Naive thymus-derived CD4-positive, alpha-beta T cell (primary cell): ENCODE measurements at regions not wholly inside any gene's neighbourhood (a gene's known extent, or its start where the extent isn't known, plus 50 kb on each side); places are given as distances from the start of the nearest gene placed in this dataset.

ENCODE experiments used
- ATAC-seq: fragments of 150-1000 bp; cut with Tn5 transposase; 2 replicates; pipeline ENCODE4 v1.10.0; 2021; ENCODE audit warnings: mild to moderate bottlenecking, moderate library complexity
- CTCF ChIA-PET: fragments of 350-600 bp; sonication (Branson Sonifier 250); formaldehyde crosslinking; loops from one replicate; lab custom pipeline; 2021; ENCODE audit warnings: antibody characterized with exemption; lab: Charles Lee
- POLR2A ChIA-PET: fragments of 350-600 bp; sonication (Branson Sonifier 250); formaldehyde crosslinking; loops from one replicate; lab custom pipeline; 2021; ENCODE audit warnings: antibody characterized with exemption, inconsistent platforms; lab: Charles Lee
- DNase-seq, 9 donors: peaks; one replicate each; pipeline versions ENCODE4 v3.0.0 to v3.0.0-alpha.2; 2020 to 2022; ENCODE audit warnings: mixed read lengths in 1 of 9
- H3K27ac ChIP-seq: one replicate; pipeline ENCODE4 v1.7.0; 2013; ENCODE audit warnings: mild to moderate bottlenecking, low read depth, low read length, moderate library complexity
- H3K27me3 ChIP-seq, 2 donors: one replicate each; pipeline ENCODE4 v1.7.0; 2013; ENCODE audit warnings: low read length in 2 of 2, mild to moderate bottlenecking in 2 of 2, moderate library complexity in 2 of 2; ENCODE audit not compliant: control insufficient read depth in 2 of 2, insufficient read depth in 2 of 2
- H3K36me3 ChIP-seq, 3 experiments: 1 replicate in 2 of 3; 2 replicates in 1 of 3; pipeline ENCODE4 v1.7.0; 2013; ENCODE audit warnings: low read length in 3 of 3, mild to moderate bottlenecking in 3 of 3, moderate library complexity in 1 of 3; ENCODE audit not compliant: insufficient read depth in 3 of 3, control insufficient read depth in 2 of 3
- H3K4me1 ChIP-seq, 2 donors: one replicate each; pipeline ENCODE4 v1.7.0; 2013; ENCODE audit warnings: low read length in 2 of 2, mild to moderate bottlenecking in 2 of 2, moderate library complexity in 1 of 2; ENCODE audit not compliant: control insufficient read depth in 2 of 2, insufficient read depth in 2 of 2
- H3K4me3 ChIP-seq: 2 replicates; pipeline ENCODE4 v1.7.0; 2013; ENCODE audit warnings: mild to moderate bottlenecking, low read length
- H3K9me3 ChIP-seq, 3 experiments: 1 replicate in 2 of 3; 2 replicates in 1 of 3; pipeline ENCODE4 v1.7.0; 2013; ENCODE audit warnings: low read length in 3 of 3; ENCODE audit not compliant: control insufficient read depth in 2 of 3
- H3K27ac Mint-ChIP-seq, 9 donors: one replicate each; pipeline ENCODE4 v1.8.0; 2020 to 2022; ENCODE audit warnings: mixed read lengths in 9 of 9, mild to moderate bottlenecking in 8 of 9, moderate library complexity in 5 of 9, inconsistent platforms in 2 of 9
- H3K27me3 Mint-ChIP-seq, 5 donors: one replicate each; pipeline ENCODE4 v1.8.0; 2021 to 2022; ENCODE audit warnings: mixed read lengths in 5 of 5, mild to moderate bottlenecking in 1 of 5
- H3K36me3 Mint-ChIP-seq, 5 donors: one replicate each; pipeline ENCODE4 v1.8.0; 2020 to 2022; ENCODE audit warnings: mixed read lengths in 5 of 5, mild to moderate bottlenecking in 3 of 5, inconsistent platforms in 1 of 5
- H3K4me1 Mint-ChIP-seq, 7 donors: one replicate each; pipeline ENCODE4 v1.8.0; 2020 to 2022; ENCODE audit warnings: mixed read lengths in 7 of 7, mild to moderate bottlenecking in 3 of 7, inconsistent platforms in 1 of 7
- H3K4me3 Mint-ChIP-seq, 10 donors: one replicate each; pipeline ENCODE4 v1.8.0; 2020 to 2022; ENCODE audit warnings: mild to moderate bottlenecking in 10 of 10, mixed read lengths in 10 of 10, moderate library complexity in 6 of 10, inconsistent platforms in 2 of 10
- H3K9me3 Mint-ChIP-seq, 11 donors: one replicate each; pipeline ENCODE4 v1.8.0; 2020 to 2022; ENCODE audit warnings: mixed read lengths in 11 of 11, mild to moderate bottlenecking in 4 of 11, inconsistent platforms in 1 of 11, moderate library complexity in 1 of 11
- intact Hi-C, 2 donors: fragments of 100-400 bp; cut with micrococcal nuclease; formaldehyde crosslinking; loops; one replicate each; pipeline ENCODE4 v1.15.1; 2023

DNA sequence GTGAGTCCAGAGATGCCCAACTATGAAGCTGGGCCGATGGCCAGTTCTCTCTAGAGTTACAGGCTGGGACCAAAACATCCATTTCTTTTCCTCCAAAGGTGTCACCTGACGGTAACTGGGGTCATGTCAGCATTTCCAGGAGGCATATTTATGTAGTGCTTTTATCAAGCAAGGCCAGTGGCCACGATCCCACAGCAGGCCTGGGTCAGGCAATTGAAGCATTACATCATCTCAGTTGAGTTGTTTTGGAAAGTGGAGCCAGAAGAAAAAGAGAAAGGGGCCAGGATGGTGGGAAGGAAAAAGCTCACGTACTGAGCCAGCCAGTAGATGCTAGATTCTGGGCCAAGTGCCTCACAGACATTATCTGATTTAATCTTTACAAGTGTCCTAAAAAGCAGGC is 73.9 kb upstream of the BRINP1 start:
- Histone ChIP-seq H3K4me3 (no peak overlapping the region), H3K27ac (no peak overlapping the region), H3K9me3 (no peaks in the 10 kb centered on the region), H3K36me3 (no peaks in the 10 kb centered on the region), H3K4me1 (no peaks in the 10 kb centered on the region), H3K27me3 (no peaks in the 10 kb centered on the region)
- H3K27me3 Mint-ChIP-seq, result peaks cover 0 to 8% (median 4%) of the 10 kb centered on the region in 5 donors
- H3K36me3 Mint-ChIP-seq, result no peaks in the 10 kb centered on the region
- H3K9me3 Mint-ChIP-seq, result peaks cover 0 to 5% (median 3%) of the 10 kb centered on the region in 11 donors
- CTCF ChIA-PET, result no interaction called here
- H3K27ac Mint-ChIP-seq, result no peak overlapping the region
- ATAC-seq (no peak), DNase-seq (no peak)
- no peak overlapping the region for H3K4me3 Mint-ChIP-seq
- POLR2A ChIA-PET, result interaction anchor here (0.5 kb wide), 1 partner anchor 998 kb away, joined by 3 read pairs; no protein-coding TSS in a partner anchor
- H3K4me1 Mint-ChIP-seq, result peaks cover 0 to 2% (median 0%) of the 10 kb centered on the region in 7 donors
- intact Hi-C loops, result no loop called here

DNA sequence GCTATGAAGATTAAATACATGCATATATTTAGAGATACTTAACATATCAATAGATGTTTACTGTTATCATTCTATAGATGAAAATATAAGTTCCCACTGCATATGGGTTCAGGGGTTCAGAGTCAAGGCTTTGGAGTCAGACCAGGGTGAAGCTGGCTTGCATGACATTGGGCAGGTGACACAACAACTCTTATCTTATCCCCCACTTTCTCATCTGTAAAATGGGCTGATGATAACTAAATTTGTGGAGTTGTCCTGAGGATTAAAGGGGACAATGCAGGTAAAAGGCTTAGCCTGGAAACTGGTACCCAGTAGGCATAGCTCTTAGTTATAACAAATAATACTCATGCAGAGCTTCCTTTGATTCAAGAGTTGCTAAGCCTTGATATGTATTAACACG is 72.6 kb upstream of the BRINP1 start:
- Histone ChIP-seq H3K9me3 (no peaks in the 10 kb centered on the region), H3K27me3 (no peaks in the 10 kb centered on the region), H3K4me1 (no peaks in the 10 kb centered on the region), H3K36me3 (no peaks in the 10 kb centered on the region), H3K27ac (no peak overlapping the region), H3K4me3 (no peak overlapping the region)
- DNase-seq (no peak), ATAC-seq (no peak)
- Mint-ChIP-seq H3K9me3 (peaks cover 0 to 5% (median 3%) of the 10 kb centered on the region in 11 donors), H3K36me3 (no peaks in the 10 kb centered on the region), H3K4me3 (no peak overlapping the region), H3K4me1 (peaks cover 0 to 2% (median 0%) of the 10 kb centered on the region in 7 donors), H3K27ac (no peak overlapping the region), H3K27me3 (peaks cover 0 to 8% (median 4%) of the 10 kb centered on the region in 5 donors)
- intact Hi-C loops, result no loop called here
- POLR2A ChIA-PET, result no interaction called here
- CTCF ChIA-PET, result no interaction called here

DNA sequence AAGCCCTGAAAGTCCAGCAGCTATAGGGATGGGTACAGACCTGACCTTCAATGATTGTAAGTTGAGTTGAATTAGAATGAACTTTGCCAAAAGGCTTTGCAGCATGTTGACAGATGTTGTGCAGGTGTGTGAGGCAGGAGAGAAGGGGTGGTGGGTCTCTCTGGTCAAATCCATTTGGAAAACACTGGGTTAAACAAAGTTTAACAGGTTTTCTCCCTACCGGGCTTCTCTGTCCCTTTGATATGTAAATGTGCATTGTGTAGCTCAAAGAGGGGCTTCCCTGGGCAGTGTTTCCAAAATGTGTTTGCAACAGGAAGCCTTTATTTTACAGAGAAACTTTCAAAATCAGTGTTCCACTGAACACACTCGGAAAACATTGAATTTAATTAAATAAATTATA is 72.1 kb upstream of the BRINP1 start:
- H3K36me3 ChIP-seq, result no peaks in the 10 kb centered on the region
- ATAC-seq, result no peak
- no peaks in the 10 kb centered on the region for H3K27me3 ChIP-seq
- peaks cover 0 to 8% (median 4%) of the 10 kb centered on the region in 5 donors for H3K27me3 Mint-ChIP-seq
- no peak overlapping the region for H3K4me3 ChIP-seq
- no peak overlapping the region for H3K27ac ChIP-seq
- CTCF ChIA-PET, result no interaction called here
- H3K27ac Mint-ChIP-seq, result no peak overlapping the region
- intact Hi-C loops, result no loop called here
- no peaks in the 10 kb centered on the region for H3K9me3 ChIP-seq
- peaks cover 0 to 5% (median 3%) of the 10 kb centered on the region in 11 donors for H3K9me3 Mint-ChIP-seq
- no peaks in the 10 kb centered on the region for H3K4me1 ChIP-seq
- POLR2A ChIA-PET, result no interaction called here
- DNase-seq, result no peak
- H3K4me3 Mint-ChIP-seq, result no peak overlapping the region
- H3K4me1 Mint-ChIP-seq, result peaks cover 0 to 2% (median 0%) of the 10 kb centered on the region in 7 donors
- no peaks in the 10 kb centered on the region for H3K36me3 Mint-ChIP-seq

DNA sequence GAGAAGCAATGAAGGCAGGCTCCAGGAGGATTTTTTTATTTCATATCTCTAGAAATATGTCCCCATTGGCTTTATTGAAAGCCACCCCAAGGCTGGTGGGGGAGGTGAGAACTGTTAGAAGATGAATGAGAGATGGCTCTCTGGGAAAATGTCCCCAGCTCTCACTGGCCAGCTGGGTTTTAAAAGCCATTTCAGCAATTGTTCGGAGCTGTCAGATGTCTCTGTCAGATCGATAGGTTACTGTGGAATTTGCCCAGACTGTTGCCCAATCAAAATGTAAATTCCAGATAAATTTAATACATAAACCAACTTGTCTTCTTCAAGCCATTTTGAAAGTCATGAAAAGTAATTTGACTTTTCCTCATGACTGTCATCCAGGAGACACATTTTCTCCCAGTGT is 67.0 kb upstream of the BRINP1 start:
- Mint-ChIP-seq H3K4me1 (no peaks in the 10 kb centered on the region), H3K9me3 (peaks cover 0 to 3% (median 0%) of the 10 kb centered on the region in 11 donors), H3K27me3 (no peaks in the 10 kb centered on the region), H3K27ac (no peak overlapping the region), H3K4me3 (no peak overlapping the region), H3K36me3 (no peaks in the 10 kb centered on the region)
- H3K27ac ChIP-seq, result no peak overlapping the region
- POLR2A ChIA-PET, result no interaction called here
- no peaks in the 10 kb centered on the region for H3K36me3 ChIP-seq
- ATAC-seq (no peak), DNase-seq (no peak)
- CTCF ChIA-PET, result no interaction called here
- H3K4me3 ChIP-seq, result no peak overlapping the region
- intact Hi-C loops, result no loop called here
- H3K9me3 ChIP-seq, result no peaks in the 10 kb centered on the region
- H3K4me1 ChIP-seq, result no peaks in the 10 kb centered on the region
- H3K27me3 ChIP-seq, result no peaks in the 10 kb centered on the region

DNA sequence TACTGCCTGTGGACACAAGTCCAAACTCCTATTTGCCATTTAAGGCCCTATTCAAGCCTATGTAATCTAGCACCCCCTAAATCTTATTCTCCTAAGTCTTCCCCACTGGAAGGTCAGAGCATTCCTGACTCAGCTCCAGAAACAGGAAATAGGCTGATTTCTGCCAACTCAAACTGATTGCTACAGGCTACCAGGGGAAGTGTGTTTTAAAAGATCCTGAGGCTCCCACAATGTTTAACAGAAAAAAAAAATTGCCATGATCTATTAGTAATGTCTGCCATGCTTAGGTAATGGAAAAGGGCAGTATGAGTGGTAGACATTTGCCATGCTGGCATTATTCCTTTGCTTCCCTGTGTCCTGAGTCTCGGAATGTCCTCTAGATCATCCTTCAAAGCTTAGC is 65.8 kb upstream of the BRINP1 start:
- CTCF ChIA-PET, result no interaction called here
- no peak overlapping the region for H3K27ac Mint-ChIP-seq
- H3K36me3 ChIP-seq, result no peaks in the 10 kb centered on the region
- H3K4me3 Mint-ChIP-seq, result no peak overlapping the region
- DNase-seq (no peak), ATAC-seq (no peak)
- POLR2A ChIA-PET, result no interaction called here
- no peaks in the 10 kb centered on the region for H3K27me3 Mint-ChIP-seq
- H3K9me3 Mint-ChIP-seq, result peaks cover 0 to 3% (median 0%) of the 10 kb centered on the region in 11 donors
- H3K4me1 ChIP-seq, result no peaks in the 10 kb centered on the region
- no peaks in the 10 kb centered on the region for H3K4me1 Mint-ChIP-seq
- H3K9me3 ChIP-seq, result no peaks in the 10 kb centered on the region
- H3K27me3 ChIP-seq, result no peaks in the 10 kb centered on the region
- intact Hi-C loops, result no loop called here
- H3K27ac ChIP-seq, result no peak overlapping the region
- H3K4me3 ChIP-seq, result no peak overlapping the region
- no peaks in the 10 kb centered on the region for H3K36me3 Mint-ChIP-seq

DNA sequence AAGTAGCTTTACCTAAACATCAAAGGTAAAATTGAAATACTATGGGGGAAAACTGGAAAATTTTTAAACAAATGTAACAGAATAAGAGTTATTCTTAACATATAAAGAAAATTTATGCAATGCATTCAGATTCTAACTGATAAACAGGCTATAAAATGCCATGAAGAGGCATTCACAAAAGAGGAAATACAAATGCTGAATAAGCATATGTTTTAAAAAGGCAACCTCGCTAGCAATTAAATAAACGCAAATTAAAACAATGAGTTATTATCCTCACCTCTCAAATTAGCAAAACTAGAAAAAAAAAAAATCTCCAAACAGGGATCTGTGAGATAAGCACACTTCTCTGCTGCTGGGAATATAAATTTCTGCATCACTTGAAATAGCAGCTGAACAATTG is 63.2 kb upstream of the BRINP1 start:
- ChIA-PET CTCF (no interaction called here), POLR2A (no interaction called here)
- Mint-ChIP-seq H3K4me3 (no peak overlapping the region), H3K9me3 (peaks cover 0 to 7% (median 0%) of the 10 kb centered on the region in 11 donors), H3K27me3 (no peaks in the 10 kb centered on the region), H3K27ac (no peak overlapping the region), H3K36me3 (no peaks in the 10 kb centered on the region), H3K4me1 (no peaks in the 10 kb centered on the region)
- H3K36me3 ChIP-seq, result no peaks in the 10 kb centered on the region
- intact Hi-C loops, result no loop called here
- ATAC-seq (no peak), DNase-seq (no peak)
- no peaks in the 10 kb centered on the region for H3K9me3 ChIP-seq
- no peaks in the 10 kb centered on the region for H3K4me1 ChIP-seq
- no peak overlapping the region for H3K27ac ChIP-seq
- H3K27me3 ChIP-seq, result no peaks in the 10 kb centered on the region
- H3K4me3 ChIP-seq, result no peak overlapping the region

DNA sequence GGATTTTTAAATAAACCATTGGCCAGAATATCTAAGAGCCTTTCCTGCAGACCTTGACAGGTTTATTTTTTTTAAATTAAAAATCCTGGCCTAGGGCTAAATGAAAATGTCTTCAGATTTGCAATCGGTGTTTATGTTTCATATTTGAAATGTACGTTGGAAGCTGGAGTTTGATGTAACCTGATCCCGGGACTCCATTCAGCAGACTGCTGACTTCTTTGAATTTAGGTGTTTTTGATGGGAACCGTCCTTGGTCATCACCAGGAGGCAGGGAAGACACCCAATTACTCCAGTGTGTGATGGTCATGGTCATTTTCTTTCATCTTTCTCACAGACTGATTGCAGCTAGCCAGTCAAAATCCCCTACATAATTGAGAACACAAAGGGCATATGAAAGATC is 60.1 kb upstream of the BRINP1 start:
- Histone ChIP-seq H3K4me3 (no peak overlapping the region), H3K36me3 (no peaks in the 10 kb centered on the region), H3K27me3 (no peaks in the 10 kb centered on the region), H3K9me3 (no peaks in the 10 kb centered on the region), H3K27ac (no peak overlapping the region), H3K4me1 (no peaks in the 10 kb centered on the region)
- Mint-ChIP-seq H3K27me3 (no peaks in the 10 kb centered on the region), H3K9me3 (peaks cover 0 to 26% (median 2%) of the 10 kb centered on the region in 11 donors), H3K4me3 (no peak overlapping the region), H3K4me1 (no peaks in the 10 kb centered on the region), H3K27ac (no peak overlapping the region), H3K36me3 (no peaks in the 10 kb centered on the region)
- DNase-seq (no peak), ATAC-seq (no peak)
- intact Hi-C loops, result no loop called here
- ChIA-PET CTCF (no interaction called here), POLR2A (no interaction called here)
